Glutamatergic neuron (in vitro differentiated cells): ENCODE measurements at regions not wholly inside any gene's neighbourhood (a gene's known extent, or its start where the extent isn't known, plus 50 kb on each side); places are given as distances from the start of the nearest gene placed in this dataset.

Source experiments
- DNase-seq: peaks from one replicate; pipeline ENCODE4 v3.0.0; 2022
- H3K27ac Mint-ChIP-seq: one replicate; pipeline ENCODE4 v1.8.0; 2020; ENCODE audit warnings: mild to moderate bottlenecking, mixed read lengths, inconsistent platforms; ENCODE audit not compliant: unreplicated experiment
- H3K27me3 Mint-ChIP-seq: one replicate; pipeline ENCODE4 v1.8.0; 2020; ENCODE audit warnings: mild to moderate bottlenecking, moderate library complexity, mixed read lengths, inconsistent platforms; ENCODE audit not compliant: unreplicated experiment
- H3K36me3 Mint-ChIP-seq: one replicate; pipeline ENCODE4 v1.8.0; 2020; ENCODE audit warnings: mild to moderate bottlenecking, mixed read lengths, inconsistent platforms; ENCODE audit not compliant: unreplicated experiment
- H3K4me1 Mint-ChIP-seq: one replicate; pipeline ENCODE4 v1.8.0; 2020; ENCODE audit warnings: mild to moderate bottlenecking, low read depth, mixed read lengths, inconsistent platforms; ENCODE audit not compliant: unreplicated experiment
- H3K4me3 Mint-ChIP-seq: one replicate; pipeline ENCODE4 v1.8.0; 2020; ENCODE audit warnings: mild to moderate bottlenecking, mixed read lengths, inconsistent platforms; ENCODE audit not compliant: unreplicated experiment
- H3K9me3 Mint-ChIP-seq: one replicate; pipeline ENCODE4 v1.8.0; 2020; ENCODE audit warnings: mild to moderate bottlenecking, moderate library complexity, mixed read lengths, inconsistent platforms; ENCODE audit not compliant: unreplicated experiment
- CTCF ChIP-seq: fragments of 200-600 bp; sonication (generic); IDR thresholded peaks from one replicate; pipeline ENCODE4 v1.5.0; 2021; ENCODE audit not compliant: partially characterized antibody, unreplicated experiment

GRCh38 chr14:53735916-53736315, 220.7 kb downstream of the BMP4 start:
- no peak overlapping the region for H3K4me3 Mint-ChIP-seq
- no peak overlapping the region for H3K27ac Mint-ChIP-seq

GRCh38 chr14:53723221-53723620, 233.4 kb downstream of the BMP4 start:
- no peak for DNase-seq

More at GRCh38 chr14:53735916-53736315, 220.7 kb downstream of the BMP4 start:
- Mint-ChIP-seq H3K9me3 (no peaks in the 10 kb centered on the region), H3K4me1 (no peaks in the 10 kb centered on the region), H3K27me3 (peaks cover 1% of the 10 kb centered on the region), H3K36me3 (no peaks in the 10 kb centered on the region)
- TF ChIP-seq CTCF = no peak
- no peak for DNase-seq

GRCh38 chr14:53719536-53719935, 237.1 kb downstream of the BMP4 start:
- H3K9me3 Mint-ChIP-seq = peaks cover 2% of the 10 kb centered on the region
- peaks cover 15% of the 10 kb centered on the region for H3K36me3 Mint-ChIP-seq
- H3K4me3 Mint-ChIP-seq = no peak overlapping the region
- no peak overlapping the region for H3K27ac Mint-ChIP-seq
- no peak for TF ChIP-seq CTCF
- H3K27me3 Mint-ChIP-seq = no peaks in the 10 kb centered on the region
- no peak for DNase-seq
- no peaks in the 10 kb centered on the region for H3K4me1 Mint-ChIP-seq

More at GRCh38 chr14:53723221-53723620, 233.4 kb downstream of the BMP4 start:
- Mint-ChIP-seq H3K4me3 (no peak overlapping the region), H3K4me1 (no peaks in the 10 kb centered on the region), H3K9me3 (peaks cover 2% of the 10 kb centered on the region), H3K36me3 (peaks cover 15% of the 10 kb centered on the region), H3K27ac (no peak overlapping the region), H3K27me3 (no peaks in the 10 kb centered on the region)
- no peak for TF ChIP-seq CTCF

- H3K36me3 Mint-ChIP-seq = peaks cover 8% of the 10 kb centered on the region
- no peak for TF ChIP-seq CTCF
- H3K27me3 Mint-ChIP-seq = no peaks in the 10 kb centered on the region
These were observed 240.0 kb downstream of the BMP4 start for GRCh38 chr14:53716578-53716977.

DNA sequence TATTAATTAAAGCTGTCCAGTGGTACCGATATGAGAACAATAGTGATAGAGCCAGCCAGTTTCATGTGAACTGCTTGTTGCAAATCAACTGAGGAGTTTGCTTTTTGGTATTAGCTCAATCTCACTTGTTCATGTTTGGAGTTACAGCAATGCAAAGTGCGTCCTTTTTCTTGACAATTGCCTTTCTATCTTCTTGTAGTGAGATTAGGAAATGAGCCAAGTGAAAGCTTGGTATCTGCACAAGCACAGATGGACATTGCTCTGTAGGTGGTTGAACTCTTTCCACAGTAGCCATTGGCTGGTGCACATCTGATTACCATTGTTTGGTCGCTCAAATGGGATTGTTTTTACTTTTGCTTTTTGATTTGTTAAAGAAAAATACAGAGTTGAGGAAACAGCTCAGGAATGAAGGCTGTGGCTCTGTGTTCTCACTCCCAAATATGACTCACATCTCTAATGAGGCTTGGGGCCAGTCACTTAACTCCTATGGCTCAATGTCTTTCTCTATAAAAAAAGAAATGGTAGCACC, 241.4 kb downstream of the BMP4 start:
- Mint-ChIP-seq H3K36me3 (no peaks in the 10 kb centered on the region), H3K27ac (no peak overlapping the region), H3K4me1 (no peaks in the 10 kb centered on the region), H3K4me3 (no peak overlapping the region), H3K9me3 (no peaks in the 10 kb centered on the region), H3K27me3 (no peaks in the 10 kb centered on the region)
- no peak for TF ChIP-seq CTCF
- DNase-seq = no peak

More at GRCh38 chr14:53716578-53716977, 240.0 kb downstream of the BMP4 start:
- no peak overlapping the region for H3K27ac Mint-ChIP-seq
- H3K4me3 Mint-ChIP-seq = no peak overlapping the region
- no peaks in the 10 kb centered on the region for H3K4me1 Mint-ChIP-seq
- H3K9me3 Mint-ChIP-seq = no peaks in the 10 kb centered on the region
- no peak for DNase-seq
